Gastroesophageal sphincter (tissue), 2 donors: ENCODE measurements at regions not wholly inside any gene's neighbourhood (a gene's known extent, or its start where the extent isn't known, plus 50 kb on each side); places are given as distances from the start of the nearest gene placed in this dataset.

ENCODE experiments used
- EP300 ChIP-seq: sonication (generic); formaldehyde crosslinking; IDR thresholded peaks from one replicate; pipeline ENCODE4 v1.6.1; 2017; ENCODE audit warnings: antibody characterized with exemption, mild to moderate bottlenecking
- POLR2A ChIP-seq, 2 donors: fragments of 450-650 bp; IDR thresholded peaks; one replicate each; pipeline ENCODE4 v1.6.1; 2017; ENCODE audit warnings: antibody characterized with exemption in 2 of 2, mild to moderate bottlenecking in 2 of 2, moderate library complexity in 1 of 2

- no peak for TF ChIP-seq EP300
- no peak for TF ChIP-seq POLR2A (IDR thresholded peaks at IDR 0.05)
These were observed 196.6 kb upstream of the XIST start for GRCh38 chrX:74049126-74049525.
